ENCODE measurements at regions not wholly inside any gene's neighbourhood (a gene's known extent, or its start where the extent isn't known, plus 50 kb on each side); places are given as distances from the start of the nearest gene placed in this dataset.

DNA sequence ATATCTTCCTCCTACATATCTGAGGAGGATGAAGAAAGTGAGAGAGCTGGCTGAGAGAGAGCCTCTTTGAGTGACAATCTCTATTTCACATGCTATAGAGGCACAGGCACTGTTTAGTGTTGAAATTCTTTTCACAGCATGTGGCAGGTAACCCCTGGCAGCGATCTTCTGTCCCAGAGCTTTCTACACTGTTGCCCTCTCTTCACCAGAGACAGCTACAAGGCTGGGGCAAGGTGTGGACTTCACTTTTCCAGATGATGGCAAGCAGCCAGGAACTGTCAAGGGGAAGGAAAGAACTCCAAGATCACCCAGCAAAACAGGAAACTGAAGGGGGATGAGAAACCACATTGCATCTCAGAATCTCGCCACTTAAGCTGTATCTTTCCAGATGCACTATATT lies 205.2 kb downstream of the CAAP1 start:
- no TSS peak for BruUV-seq (replicated peaks)
- POLR2A ChIA-PET (ENCODE audit: low non-redundant PET) = no interaction called here
- Histone ChIP-seq H3K27me3 (replicated peaks; ENCODE audit: insufficient read depth, low read depth, low read length, poor library complexity) (no peaks in the 10 kb centered on the region), H3K36me3 (ENCODE audit: insufficient read depth, low read length, poor library complexity, severe bottlenecking) (no peaks in the 10 kb centered on the region), H3K27ac (ENCODE audit: low read depth, low read length, poor library complexity, severe bottlenecking) (no peak overlapping the region), H3K9me3 (ENCODE audit: low read depth, low read length, poor library complexity, severe bottlenecking) (no peaks in the 10 kb centered on the region), H3K4me3 (ENCODE audit: low read depth, low read length, poor library complexity, severe bottlenecking) (no peak overlapping the region), H3K4me1 (ENCODE audit: insufficient read depth, low read length, poor library complexity, severe bottlenecking) (no peaks in the 10 kb centered on the region)
- no peak for DNase-seq (ENCODE audit: low spot score)
- intact Hi-C loops (cut with micrococcal nuclease; ENCODE audit: unreplicated experiment) = no loop called here
- TF ChIP-seq, protein P1, sequence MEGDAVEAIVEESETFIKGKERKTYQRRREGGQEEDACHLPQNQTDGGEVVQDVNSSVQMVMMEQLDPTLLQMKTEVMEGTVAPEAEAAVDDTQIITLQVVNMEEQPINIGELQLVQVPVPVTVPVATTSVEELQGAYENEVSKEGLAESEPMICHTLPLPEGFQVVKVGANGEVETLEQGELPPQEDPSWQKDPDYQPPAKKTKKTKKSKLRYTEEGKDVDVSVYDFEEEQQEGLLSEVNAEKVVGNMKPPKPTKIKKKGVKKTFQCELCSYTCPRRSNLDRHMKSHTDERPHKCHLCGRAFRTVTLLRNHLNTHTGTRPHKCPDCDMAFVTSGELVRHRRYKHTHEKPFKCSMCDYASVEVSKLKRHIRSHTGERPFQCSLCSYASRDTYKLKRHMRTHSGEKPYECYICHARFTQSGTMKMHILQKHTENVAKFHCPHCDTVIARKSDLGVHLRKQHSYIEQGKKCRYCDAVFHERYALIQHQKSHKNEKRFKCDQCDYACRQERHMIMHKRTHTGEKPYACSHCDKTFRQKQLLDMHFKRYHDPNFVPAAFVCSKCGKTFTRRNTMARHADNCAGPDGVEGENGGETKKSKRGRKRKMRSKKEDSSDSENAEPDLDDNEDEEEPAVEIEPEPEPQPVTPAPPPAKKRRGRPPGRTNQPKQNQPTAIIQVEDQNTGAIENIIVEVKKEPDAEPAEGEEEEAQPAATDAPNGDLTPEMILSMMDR (conservative IDR thresholded peaks at IDR 0.05; ENCODE audit: low read depth, low read length) = no peak
- no peak for TF ChIP-seq EZH2 (IDR thresholded peaks at IDR 0.05; ENCODE audit: borderline replicate concordance, low read depth, low read length, poor library complexity, severe bottlenecking)
- CTCF ChIA-PET = no interaction called here

DNA sequence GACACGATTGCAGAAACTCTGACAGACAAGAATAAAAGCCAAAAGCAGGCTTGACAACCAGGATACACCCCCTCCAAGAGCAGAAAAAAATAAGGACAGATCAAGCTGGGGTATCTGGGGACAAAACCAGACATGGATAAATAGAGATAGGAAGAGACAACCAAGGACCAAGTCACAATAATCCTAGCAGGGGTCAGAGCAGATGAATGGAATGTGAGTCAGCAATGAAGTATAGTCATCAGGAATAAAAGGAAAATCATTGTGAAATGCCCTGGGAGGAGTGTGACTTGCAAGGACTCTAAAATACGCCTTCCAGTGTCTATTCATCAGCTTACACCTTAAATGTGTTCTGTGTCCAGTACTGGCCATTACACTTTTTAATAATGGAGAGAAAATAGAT lies 206.8 kb downstream of the CAAP1 start:
- BruUV-seq (replicated peaks) = no TSS peak
- H3K27me3 ChIP-seq (replicated peaks; ENCODE audit: insufficient read depth, low read depth, low read length, poor library complexity) = no peaks in the 10 kb centered on the region
- POLR2A ChIA-PET (ENCODE audit: low non-redundant PET) = no interaction called here
- CTCF ChIA-PET = no interaction called here
- DNase-seq (ENCODE audit: low spot score) = no peak
- no peaks in the 10 kb centered on the region for H3K36me3 ChIP-seq (ENCODE audit: insufficient read depth, low read length, poor library complexity, severe bottlenecking)
- TF ChIP-seq, protein P1 (conservative IDR thresholded peaks at IDR 0.05; ENCODE audit: low read depth, low read length) = no peak
- intact Hi-C loops (cut with micrococcal nuclease; ENCODE audit: unreplicated experiment) = no loop called here
- H3K9me3 ChIP-seq (ENCODE audit: low read depth, low read length, poor library complexity, severe bottlenecking) = no peaks in the 10 kb centered on the region
- no peak overlapping the region for H3K4me3 ChIP-seq (ENCODE audit: low read depth, low read length, poor library complexity, severe bottlenecking)
- no peak overlapping the region for H3K27ac ChIP-seq (ENCODE audit: low read depth, low read length, poor library complexity, severe bottlenecking)
- H3K4me1 ChIP-seq (ENCODE audit: insufficient read depth, low read length, poor library complexity, severe bottlenecking) = no peaks in the 10 kb centered on the region

DNA sequence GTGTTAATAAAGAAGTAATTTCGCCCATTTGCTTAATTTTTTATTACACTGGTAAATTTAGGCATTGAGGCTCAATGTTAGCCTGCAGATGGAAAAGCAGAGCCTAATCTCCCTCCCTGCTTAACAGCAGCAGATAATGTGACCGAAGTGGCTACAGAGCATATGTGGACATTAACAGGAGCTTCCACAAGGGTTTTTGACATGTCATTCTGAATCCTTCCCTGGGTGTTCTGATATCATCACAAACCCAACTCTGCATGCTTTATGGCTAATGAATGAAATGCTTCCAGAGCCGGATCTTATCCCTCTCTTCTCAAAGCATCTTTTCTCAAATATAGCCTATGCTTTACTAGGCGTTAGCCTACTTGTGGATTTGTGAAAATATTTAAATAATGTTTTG lies 208.6 kb downstream of the CAAP1 start:
- no peak overlapping the region for H3K27ac ChIP-seq (ENCODE audit: low read depth, low read length, poor library complexity, severe bottlenecking)
- CTCF ChIA-PET = no interaction called here

More for the DNA sequence above, 208.6 kb downstream of the CAAP1 start:
- Histone ChIP-seq H3K4me3 (ENCODE audit: low read depth, low read length, poor library complexity, severe bottlenecking) (no peak overlapping the region), H3K36me3 (ENCODE audit: insufficient read depth, low read length, poor library complexity, severe bottlenecking) (no peaks in the 10 kb centered on the region), H3K4me1 (ENCODE audit: insufficient read depth, low read length, poor library complexity, severe bottlenecking) (no peaks in the 10 kb centered on the region), H3K27me3 (replicated peaks; ENCODE audit: insufficient read depth, low read depth, low read length, poor library complexity) (no peaks in the 10 kb centered on the region), H3K9me3 (ENCODE audit: low read depth, low read length, poor library complexity, severe bottlenecking) (no peaks in the 10 kb centered on the region)
- intact Hi-C loops (cut with micrococcal nuclease; ENCODE audit: unreplicated experiment) = no loop called here
- TF ChIP-seq EZH2 (IDR thresholded peaks at IDR 0.05; ENCODE audit: borderline replicate concordance, low read depth, low read length, poor library complexity, severe bottlenecking) = no peak
- TF ChIP-seq, protein P1 (conservative IDR thresholded peaks at IDR 0.05; ENCODE audit: low read depth, low read length) = no peak
- DNase-seq (ENCODE audit: low spot score) = no peak
- POLR2A ChIA-PET (ENCODE audit: low non-redundant PET) = no interaction called here
- no TSS peak for BruUV-seq (replicated peaks)

All from A673 (cell line).